ENCODE measurements at regions not wholly inside any gene's neighbourhood (a gene's known extent, or its start where the extent isn't known, plus 50 kb on each side); places are given as distances from the start of the nearest gene placed in this dataset.

DNA sequence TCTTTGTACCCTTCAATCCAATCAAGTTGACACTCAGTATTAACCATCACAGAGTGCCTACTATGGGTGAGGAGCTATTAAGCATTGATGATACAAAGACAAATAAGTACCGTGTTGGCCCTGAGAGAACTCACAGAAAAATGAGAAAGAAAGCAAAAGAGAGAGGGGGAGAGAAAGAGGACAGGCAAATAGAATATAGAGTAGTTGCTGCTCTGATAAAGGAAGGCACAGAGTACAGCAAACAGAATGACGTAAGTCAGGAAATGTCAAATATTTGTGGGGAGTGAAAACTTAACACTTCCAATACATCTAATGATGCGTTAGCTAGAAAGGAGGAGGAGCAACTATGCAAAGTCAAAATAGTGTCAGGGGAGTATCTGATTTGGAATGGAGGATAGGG lies 320.6 kb upstream of the KCNH8 start:
- no peak for DNase-seq (ENCODE audit: low spot score)

DNA sequence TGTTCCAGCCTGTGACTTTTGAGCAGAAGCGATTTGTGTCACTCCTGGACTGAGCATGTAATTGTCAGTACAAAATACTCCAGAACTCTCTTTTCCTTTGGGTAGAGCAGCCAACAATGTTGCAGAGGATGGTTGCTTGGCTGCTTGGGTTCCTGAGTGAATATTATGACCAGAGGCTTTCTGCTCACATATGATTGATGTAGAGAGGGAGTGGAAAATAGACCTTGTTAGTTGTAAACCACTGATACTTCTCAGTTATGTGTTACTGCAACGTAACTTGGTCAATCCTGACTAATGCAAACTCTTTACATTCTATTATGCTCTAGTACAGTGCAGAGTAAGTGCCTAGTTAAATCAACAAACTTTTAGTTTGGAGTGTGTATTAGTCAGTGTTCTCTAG lies 322.6 kb upstream of the KCNH8 start:
- no peak for DNase-seq (ENCODE audit: low spot score)

DNA sequence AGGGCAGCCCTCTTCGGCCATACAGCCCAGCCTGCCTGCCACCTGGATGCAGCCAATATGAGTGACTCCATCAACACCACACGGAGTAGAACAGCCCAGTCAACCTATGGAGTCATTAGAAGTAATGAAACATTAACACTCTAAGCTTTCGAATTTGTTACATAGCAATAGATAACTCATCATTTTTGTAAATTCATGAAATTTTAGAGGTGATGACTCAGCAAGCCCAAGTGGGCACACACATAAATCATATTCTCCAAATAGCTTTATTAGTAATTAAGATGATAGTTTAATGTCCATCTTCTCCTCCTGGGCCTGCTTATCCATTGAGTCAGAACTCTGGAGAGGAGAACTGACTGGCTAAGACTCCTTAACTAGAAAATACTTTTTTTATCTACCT lies 335.0 kb upstream of the KCNH8 start:
- no peak for DNase-seq (ENCODE audit: low spot score)

DNA sequence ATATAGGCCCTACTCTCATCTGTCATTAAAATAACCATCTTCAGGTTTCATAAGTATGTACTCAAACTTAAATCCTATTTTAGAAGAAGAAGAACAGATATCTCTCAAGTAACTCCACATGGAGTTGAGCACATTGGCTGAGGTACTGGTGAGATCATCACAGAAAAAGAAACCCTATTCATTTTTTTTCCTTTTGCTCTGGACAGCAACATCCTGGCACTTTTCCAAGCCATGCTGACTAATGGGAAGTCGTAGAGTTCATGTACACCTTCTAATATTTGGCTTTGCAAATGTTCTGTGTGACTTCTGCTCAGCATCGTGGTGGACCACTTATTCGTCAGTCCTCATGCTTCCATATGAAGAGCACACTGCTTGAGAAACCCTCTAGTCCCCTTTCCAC lies 336.0 kb upstream of the KCNH8 start:
- DNase-seq (ENCODE audit: low spot score), result no peak

DNA sequence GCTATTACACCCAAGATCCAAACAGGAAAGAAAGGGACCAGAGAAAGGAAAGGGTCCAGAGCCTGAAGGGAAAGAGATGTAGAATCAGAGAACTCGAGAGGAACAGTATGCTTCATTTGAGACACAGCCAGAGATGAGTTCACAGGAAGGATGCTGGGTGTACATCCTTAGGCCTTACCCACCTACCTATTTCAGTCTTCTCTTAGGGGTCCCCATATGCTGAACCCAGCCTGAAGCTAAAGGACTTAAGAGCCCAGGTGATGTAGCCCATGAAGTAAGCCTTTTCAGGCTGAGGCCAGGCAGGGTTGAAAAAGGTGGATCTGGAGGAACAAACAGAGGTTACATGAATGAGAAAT lies 338.0 kb upstream of the KCNH8 start:
- no peak for DNase-seq (ENCODE audit: low spot score)

DNA sequence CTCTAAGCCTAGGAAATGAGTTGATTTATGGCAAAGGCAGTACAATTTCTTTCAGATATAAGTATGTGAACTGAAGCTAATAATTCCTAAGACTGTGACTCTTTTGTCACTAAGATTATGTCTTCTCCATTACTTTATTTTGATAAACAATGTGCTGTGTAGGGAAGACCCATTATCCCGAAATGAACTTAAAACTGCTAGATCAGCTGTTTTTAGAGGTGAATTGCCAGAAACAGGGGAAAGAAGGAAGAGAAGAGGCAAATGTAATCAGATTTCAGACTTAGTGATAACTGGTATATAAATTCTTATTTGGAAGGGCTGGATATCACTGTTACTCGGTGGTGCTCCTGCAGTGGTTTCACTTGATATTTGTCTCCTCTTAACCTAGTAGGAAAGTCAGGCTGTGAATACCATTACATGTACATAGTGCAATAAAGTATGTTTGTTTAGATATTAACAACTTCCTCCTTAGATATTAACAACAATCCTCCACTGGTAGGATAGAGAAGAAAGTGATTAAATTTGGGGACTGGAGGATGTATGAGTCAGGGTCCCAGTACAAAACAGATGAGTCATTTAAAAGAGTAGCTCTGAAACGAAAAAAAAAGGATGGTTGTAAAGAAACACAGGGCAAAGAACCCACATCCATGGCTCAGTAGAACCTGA lies 338.5 kb upstream of the KCNH8 start:
- no peak for DNase-seq (ENCODE audit: low spot score)

DNA sequence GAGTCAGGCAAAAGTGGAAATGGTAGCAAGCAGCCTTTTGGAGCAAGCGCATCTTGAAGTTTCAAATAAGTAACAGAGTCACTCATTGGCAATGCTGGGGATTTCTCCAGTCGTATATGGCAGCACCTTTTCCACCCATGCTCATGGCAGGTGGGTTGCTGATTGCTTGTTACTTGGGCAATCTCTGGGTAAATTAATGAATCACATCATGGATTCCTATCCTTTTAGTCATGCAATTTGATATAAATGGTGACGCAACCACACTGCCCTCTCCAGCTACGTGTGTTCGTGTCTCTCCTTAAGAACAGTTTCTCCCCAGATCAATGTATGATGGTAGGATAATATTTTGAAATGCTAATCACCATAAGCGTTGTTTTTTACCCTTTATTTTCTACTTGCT lies 339.9 kb upstream of the KCNH8 start:
- DNase-seq (ENCODE audit: low spot score), result no peak

DNA sequence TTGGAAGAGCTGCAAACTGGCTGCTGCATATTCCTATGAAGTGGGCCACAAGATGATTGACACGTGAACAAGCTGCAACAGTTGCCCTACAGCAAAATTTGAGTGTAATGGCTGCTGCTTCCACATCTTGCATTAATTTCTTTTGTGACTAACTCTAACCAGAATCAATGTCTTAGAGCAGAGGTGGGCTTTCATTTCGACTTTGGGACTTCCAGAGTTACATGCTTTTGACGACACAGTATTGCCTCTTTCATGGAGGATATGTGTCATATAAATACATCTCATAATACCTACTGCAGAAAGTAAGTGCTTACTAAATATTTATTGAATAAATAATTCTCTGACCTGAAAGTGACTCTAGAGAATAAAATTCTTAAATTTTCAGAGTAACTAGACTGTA lies 340.7 kb upstream of the KCNH8 start:
- DNase-seq (ENCODE audit: low spot score), result no peak

DNA sequence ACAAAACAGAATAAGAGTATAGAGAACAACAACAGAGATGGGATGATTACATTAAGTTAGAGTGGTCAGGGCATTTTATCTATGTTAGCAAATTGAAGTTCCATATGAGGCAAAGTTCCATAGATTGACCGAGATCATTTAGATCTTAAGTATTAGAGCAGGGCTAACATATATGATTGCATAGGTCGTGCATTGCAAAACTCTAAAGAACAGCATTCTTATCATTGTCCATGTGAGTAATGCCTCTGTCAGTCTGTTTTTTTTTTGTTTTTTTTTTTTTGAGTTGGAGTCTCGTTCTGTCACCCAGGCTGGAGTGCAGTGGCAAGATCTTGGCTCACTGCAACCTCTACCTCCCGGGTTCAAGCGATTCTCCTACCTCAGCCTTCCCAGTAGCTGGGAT lies 341.7 kb upstream of the KCNH8 start:
- DNase-seq (ENCODE audit: low spot score), result no peak

DNA sequence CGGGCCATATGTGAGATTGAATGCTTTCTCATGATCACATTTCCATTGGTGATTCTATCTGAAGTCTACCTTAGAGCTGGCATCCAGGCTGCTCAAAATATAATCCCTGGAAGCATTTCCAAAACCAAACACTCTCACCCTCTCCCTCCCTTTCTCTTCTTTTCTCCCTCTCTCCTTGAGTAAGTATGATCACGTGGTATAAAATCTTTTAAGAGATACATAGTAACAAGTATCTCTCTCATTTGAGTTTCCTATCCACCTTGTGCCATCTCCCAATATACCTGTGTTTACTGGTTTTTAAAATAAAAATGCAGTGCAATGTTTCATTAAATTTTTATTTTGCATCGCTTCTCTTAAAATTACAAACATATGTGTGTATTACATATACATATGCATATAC lies 350.9 kb upstream of the KCNH8 start:
- DNase-seq (ENCODE audit: low spot score), result no peak

DNA sequence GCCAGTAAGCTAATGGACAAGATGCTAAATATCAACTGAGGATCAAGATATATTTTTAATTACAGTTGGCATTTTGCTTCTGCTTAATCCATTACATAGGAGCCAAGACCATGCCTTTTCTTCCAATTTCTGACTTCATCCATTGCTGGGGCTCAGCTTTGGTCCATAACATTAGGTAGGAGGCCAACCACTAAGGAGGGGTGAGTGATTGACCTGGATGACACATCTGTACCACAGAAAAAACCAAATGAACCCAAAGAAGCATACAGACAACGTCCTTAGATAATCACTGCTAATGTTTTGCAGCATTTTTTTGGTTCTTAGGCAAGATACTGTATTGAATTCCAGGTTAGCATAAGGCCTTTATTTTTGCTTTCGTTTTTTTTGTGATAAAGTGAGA lies 353.2 kb upstream of the KCNH8 start:
- DNase-seq (ENCODE audit: low spot score), result no peak

DNA sequence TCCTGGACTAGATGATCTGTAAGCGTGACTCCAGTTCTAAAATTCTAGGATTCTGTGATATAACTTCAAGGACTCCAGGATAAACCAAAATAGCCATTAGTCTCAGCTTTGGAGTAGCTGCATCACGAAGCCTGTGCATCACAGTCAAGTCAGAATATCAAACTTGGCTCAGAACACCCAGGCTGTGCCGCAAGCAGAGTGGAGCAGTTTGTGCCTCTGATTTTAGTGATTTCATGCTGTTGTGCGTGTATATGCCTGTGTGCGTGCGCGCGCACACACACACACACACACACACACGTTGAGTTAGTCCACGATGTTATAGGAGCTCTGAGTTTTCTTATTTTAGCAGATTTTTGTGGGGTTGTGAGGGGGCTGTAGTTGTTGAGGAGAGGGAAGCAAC lies 356.6 kb upstream of the KCNH8 start:
- no peak for DNase-seq (ENCODE audit: low spot score)

DNA sequence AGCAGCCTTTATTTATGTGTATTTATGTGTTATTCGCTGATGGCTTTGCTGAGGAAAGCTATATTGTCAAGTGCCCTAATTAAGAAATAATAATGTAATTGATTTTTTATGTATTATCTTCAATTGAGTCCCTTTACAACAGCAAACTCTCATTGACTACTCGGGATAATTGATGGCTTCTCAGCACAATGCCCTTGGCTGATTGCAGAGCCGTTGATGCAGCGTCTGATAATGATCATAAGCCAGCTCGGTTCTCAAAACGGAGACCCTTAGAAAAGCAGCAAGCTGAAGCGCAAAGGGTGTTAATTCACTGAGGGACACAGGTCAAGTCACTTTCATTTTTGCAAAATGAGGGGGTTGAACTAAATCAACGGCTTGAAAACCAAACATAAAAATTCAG lies 357.1 kb upstream of the KCNH8 start:
- no peak for DNase-seq (ENCODE audit: low spot score)

DNA sequence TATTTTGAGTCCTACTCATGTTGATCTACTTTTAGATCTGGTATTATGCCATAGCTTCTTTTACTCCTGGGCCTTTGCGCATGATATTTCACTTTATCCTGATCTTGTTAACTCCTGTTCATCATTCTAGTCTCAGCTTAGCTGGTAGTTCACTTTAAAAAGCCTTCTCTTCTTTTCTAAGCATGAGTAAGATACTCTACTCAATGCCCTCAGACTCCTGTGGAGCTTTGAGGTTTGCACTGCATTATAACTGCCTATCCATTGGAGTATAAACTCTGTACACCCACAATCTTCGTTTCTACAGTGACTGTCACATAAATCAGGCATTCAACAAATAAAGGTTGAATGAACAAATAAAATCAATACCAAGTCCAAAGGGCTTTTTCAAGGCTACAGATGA lies 357.9 kb upstream of the KCNH8 start:
- DNase-seq (ENCODE audit: low spot score), result no peak

DNA sequence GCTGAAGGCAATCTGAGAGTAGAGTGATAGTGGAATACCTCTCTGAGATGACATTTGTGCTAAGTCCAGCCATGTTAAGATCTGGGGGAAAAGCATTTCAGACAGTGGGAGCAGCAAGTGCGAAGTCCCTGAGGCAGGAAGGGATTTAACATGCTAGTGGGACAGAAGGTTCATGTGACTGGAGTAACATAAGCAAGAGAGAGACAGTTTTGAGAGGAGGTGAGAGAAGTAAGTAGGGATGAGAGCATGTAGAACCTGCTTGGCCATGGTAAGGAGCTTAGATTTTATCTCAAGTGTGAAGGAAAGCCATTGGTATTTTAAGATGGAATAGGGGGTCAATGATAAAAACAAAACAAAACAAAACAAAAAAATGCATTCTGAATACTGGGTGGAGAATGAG lies 358.6 kb upstream of the KCNH8 start:
- DNase-seq (ENCODE audit: low spot score), result no peak

DNA sequence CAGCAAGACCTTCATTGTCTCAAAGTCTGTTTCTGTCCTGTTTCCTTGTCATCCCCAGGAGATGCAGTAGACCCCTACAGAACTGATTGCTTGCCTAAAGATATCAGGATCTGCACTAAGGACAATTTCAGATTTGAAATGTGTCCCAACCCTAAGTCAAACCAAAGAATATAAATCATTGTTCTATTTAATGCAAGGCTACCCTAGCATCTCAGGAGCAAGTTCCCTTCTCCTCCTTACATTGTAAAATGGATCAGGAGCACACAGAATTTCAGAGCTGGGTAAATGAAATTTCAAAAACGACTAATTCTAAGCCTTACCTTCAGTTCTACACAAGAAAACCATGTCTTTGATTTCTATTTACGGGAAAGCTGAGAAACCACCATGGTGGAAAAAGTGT lies 360.9 kb upstream of the KCNH8 start:
- DNase-seq (ENCODE audit: low spot score), result no peak

DNA sequence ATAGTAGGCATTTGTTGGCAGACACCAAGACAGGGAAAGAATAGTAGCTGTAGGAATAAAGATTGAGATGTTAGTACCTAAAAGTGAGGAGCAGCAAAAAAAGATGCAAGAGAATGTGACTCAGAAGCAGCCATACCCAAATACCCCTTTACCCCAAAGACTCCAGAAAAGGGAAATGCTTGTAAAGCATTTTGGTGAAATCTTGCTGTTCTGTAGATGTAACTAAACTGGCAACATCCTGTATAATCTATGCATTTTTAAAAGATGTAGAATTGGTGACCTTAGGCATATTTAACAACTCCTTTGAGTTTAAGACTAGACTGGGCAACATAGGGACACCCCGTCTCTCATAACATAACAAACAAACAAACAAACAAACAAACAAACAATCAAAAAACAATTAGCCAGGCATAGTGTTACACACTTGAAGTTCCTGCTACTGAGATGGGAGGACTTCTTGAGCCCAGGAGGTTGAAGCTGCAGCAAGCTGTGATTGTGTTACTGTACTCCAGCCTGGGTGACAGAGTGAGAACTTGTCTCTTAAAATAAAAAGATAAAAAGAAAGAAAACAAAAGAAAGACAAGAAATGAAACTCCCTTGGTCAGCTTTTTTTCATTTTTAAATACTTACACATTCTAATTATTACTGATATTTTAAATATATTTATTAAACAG lies 361.5 kb upstream of the KCNH8 start:
- no peak for DNase-seq (ENCODE audit: low spot score)

DNA sequence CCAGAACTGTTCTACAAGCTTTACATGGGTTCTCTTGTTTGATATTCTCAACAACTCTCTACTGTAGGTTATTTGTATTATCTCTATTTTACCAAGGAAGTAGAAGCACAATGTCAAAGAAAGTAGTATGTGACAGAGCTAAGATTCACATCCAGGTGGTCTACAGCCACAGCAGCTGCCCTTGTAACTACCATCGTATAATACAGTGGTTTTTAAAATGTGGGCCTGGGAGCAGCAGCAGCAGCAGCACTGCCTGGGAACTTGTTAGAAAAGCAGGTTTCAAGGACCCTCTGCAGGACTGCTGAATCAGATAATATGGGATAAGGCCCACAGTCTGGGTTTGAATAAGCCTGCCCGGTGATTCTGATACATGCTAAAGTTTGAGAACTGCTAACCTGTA lies 357.1 kb upstream of the SATB1 start:
- no peak for DNase-seq (ENCODE audit: low spot score)

DNA sequence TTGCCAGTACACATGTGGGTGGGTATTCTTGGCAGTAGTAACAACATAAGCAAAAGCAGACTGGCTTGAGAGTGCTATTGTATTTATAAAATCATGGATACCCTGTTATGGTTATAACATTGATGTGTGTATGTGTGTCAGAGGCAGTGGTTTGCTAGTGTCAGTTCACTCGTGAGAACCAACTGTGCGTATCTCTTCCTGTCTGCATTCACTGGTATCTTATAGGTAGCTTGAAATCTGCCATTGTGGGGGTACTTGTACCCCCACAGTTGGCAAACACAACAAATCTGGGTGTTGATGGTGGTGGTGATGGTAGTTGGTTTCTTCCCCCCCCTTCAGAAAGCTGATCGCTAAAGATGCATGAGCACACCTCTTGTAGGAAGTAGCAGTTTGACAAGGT lies 355.8 kb upstream of the SATB1 start:
- no peak for DNase-seq (ENCODE audit: low spot score)

DNA sequence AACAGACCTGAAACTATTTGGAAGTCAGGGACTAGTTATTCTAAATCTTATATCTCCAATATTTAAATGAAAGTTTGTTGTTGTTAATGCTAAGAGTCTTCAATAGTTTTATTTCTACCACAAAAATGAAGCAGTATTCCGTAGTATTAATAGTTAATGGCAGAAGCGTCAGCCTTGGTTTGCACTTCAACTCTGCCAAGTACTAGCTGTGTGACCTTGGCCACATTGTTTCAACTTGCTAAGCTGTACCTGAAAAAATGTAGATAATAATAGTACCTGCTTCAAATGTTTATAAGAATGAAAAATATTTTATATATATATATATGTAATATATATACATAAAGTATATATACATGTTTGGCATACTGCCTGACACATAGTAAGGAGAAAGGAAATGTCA lies 354.6 kb upstream of the SATB1 start:
- no peak for DNase-seq (ENCODE audit: low spot score)

DNA sequence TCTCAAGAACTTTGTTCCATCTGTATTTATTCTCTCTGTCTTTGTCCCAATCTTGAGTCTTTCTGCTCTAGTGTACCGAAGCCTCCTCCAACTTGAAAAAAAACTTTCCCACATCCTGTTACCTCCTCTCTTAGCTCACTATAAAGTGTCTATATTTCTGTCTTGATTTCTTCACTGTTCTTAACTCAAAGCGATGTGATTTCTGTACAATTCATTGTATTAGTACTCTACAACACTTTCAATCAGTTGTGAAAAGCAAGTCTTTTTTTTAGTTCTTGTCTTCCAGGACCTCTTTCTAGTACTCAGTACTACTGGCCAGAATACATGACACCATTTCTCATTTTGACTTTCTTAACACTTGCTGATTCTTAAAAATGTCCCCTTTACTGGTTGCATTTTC lies 353.5 kb upstream of the SATB1 start:
- DNase-seq (ENCODE audit: low spot score), result no peak

DNA sequence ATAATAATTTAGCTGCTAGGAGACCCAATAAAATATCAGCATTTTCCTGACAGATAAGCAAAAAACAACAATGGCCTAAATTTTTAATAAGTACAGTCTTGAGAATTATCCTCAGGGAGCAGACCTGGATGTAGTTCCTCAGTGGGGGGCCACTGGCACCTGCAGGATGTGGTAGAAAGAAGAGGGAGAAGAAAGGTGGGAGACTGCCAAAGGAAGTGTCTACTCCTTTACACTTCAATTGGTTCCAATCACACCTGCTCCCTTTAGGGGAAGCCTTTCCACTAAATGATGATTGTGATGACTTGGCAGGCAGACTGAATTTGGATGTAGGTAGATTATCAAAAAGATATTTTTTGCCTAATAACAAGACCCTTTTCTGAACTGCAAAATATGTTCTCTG lies 353.0 kb upstream of the SATB1 start:
- no peak for DNase-seq (ENCODE audit: low spot score)

DNA sequence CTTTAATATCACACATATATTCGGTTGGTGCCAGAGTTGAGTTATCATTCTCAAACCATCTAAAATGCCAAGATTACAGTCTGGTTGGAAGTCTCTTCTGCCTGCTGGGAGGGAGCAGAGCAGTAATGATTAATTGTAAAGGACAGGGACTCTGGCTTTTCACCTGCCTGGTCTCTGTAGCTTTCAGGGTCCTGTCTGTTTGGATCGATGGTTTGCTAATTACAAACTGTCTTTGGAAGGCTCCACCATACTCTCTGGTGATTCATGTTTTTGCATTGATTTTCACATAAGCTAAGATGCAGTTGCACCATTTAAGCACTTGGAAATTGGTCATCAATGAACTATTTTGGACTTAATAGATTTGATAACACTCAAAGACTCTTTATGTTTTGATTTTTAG lies 350.4 kb upstream of the SATB1 start:
- no peak for DNase-seq (ENCODE audit: low spot score)

Measured in ureter (tissue), 1 donor.